ENCODE measurements at regions not wholly inside any gene's neighbourhood (a gene's known extent, or its start where the extent isn't known, plus 50 kb on each side); places are given as distances from the start of the nearest gene placed in this dataset.

DNA sequence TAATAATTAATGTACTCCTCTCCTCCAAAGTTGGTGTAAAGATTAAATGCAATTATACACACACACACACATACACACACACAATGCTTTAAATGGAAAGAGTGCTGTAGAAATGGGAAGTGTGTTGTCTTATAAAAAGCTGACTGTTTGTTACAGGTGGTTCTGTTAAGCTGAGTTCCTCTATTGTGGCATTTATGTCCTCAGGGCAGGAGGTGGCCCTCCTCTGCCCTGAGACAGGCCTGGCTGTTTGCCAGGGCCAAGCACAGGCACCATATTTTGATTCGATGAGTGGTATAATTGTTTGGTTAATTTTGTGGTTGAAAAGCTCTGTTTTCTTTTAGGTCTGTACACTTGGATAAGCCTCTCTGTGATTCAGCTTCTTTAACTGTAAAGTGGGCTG lies 573.9 kb downstream of the KIF4B start (continued):
- TF ChIP-seq, protein P1, sequence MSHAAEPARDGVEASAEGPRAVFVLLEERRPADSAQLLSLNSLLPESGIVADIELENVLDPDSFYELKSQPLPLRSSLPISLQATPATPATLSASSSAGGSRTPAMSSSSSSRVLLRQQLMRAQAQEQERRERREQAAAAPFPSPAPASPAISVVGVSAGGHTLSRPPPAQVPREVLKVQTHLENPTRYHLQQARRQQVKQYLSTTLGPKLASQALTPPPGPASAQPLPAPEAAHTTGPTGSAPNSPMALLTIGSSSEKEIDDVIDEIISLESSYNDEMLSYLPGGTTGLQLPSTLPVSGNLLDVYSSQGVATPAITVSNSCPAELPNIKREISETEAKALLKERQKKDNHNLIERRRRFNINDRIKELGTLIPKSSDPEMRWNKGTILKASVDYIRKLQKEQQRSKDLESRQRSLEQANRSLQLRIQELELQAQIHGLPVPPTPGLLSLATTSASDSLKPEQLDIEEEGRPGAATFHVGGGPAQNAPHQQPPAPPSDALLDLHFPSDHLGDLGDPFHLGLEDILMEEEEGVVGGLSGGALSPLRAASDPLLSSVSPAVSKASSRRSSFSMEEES (CRISPR knock-in tag; IDR thresholded peaks at IDR 0.05): no peak
- TF ChIP-seq TARDBP (IDR thresholded peaks at IDR 0.05) (no peak), ZNF41 (CRISPR knock-in tag; conservative IDR thresholded peaks at IDR 0.05) (no peak)

DNA sequence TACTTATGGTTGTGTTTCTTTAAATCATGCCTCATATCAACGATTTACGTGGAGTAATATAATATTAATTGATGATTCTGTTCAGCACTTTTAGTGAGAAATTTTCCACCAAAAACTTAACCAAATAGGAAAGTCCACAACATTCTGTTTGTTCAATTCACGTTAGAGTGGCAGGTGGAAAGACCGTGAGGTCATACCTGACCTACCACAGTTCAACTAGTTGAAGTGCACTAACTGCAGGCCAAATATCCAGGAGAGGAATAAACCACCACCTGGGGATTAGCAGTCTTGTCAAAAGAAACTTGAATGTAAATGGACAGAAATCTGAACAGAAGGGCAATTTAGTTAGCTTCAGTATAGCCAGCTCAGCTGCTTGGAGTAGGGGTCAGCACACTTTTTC lies 577.7 kb downstream of the KIF4B start:
- WGBS (ENCODE audit: insufficient coverage, low coverage, missing lambda C conversion rate): 0% methylated on average over 4 of the region's 4 CpGs
- BruUV-seq (replicated peaks): no TSS peak
- Histone ChIP-seq H3K27me3 (ENCODE audit: control insufficient read depth in 2 of 2, insufficient read depth in 2 of 2, low read length in 2 of 2) (no peaks in the 10 kb centered on the region), H3K4me1 (replicated peaks in 1 of 2; ENCODE audit: control insufficient read depth in 2 of 2, insufficient read depth in 2 of 2, low read length in 2 of 2) (no peaks in the 10 kb centered on the region; a peak in 1 of 5 replicates), H3K9me3 (replicated peaks; ENCODE audit: control insufficient read depth, insufficient read depth, low read depth, low read length) (no peaks in the 10 kb centered on the region), H3K9me1 (ENCODE audit: control insufficient read depth, insufficient read depth, low read length) (no peaks in the 10 kb centered on the region), H4K20me1 (replicated peaks; ENCODE audit: control insufficient read depth, insufficient read depth, low read length) (no peaks in the 10 kb centered on the region), H3K4me3 (no peak overlapping the region), H3K27ac (ENCODE audit: extremely low read depth, low read depth, low read length) (no peak overlapping the region), H3K4me2 (ENCODE audit: insufficient read depth, low read length) (no peak overlapping the region), H3K36me3 (ENCODE audit: control insufficient read depth, insufficient read depth, low read length) (no peaks in the 10 kb centered on the region), H2AFZ (ENCODE audit: low read depth, low read length) (no peak overlapping the region), H3K9ac (ENCODE audit: insufficient read depth in 1 of 2, low read depth in 2 of 2, low read length in 2 of 2) (no peak overlapping the region), H3K79me2 (ENCODE audit: control insufficient read depth, insufficient read depth, low read length) (no peaks in the 10 kb centered on the region)
- DNase-seq (ENCODE audit: extremely low read depth in 1 of 4, low spot score in 3 of 4) (no peak), FAIRE-seq (no peak), ATAC-seq (no peak)
- CTCF ChIA-PET (ENCODE audit: low intra/inter-chr PET ratio): no interaction called here
- intact Hi-C loops (cut with micrococcal nuclease) (no loop called here), in situ Hi-C loops (cut with MboI) (no loop called here)
- POLR2A ChIA-PET: no interaction called here
- TF ChIP-seq NCOA4 (IDR thresholded peaks at IDR 0.05; ENCODE audit: partially characterized antibody) (no peak), CBFA2T3 (IDR thresholded peaks at IDR 0.05) (no peak), SLC30A9 (CRISPR knock-in tag; IDR thresholded peaks at IDR 0.05) (no peak), SIX5 (IDR thresholded peaks at IDR 0.05; ENCODE audit: borderline replicate concordance in 1 of 2, insufficient read depth in 1 of 2, low read depth in 1 of 2, low read length in 2 of 2) (no peak), IFI16 (CRISPR knock-in tag; IDR thresholded peaks at IDR 0.05) (no peak), ETV6 (IDR thresholded peaks at IDR 0.05; ENCODE audit: borderline replicate concordance in 1 of 2, low read depth in 2 of 2, low read length in 1 of 2) (no peak), ETV6 (CRISPR knock-in tag; IDR thresholded peaks at IDR 0.05; ENCODE audit: borderline replicate concordance) (no peak), BACH1 (tag; IDR thresholded peaks at IDR 0.05) (no peak), CEBPG (CRISPR knock-in tag; IDR thresholded peaks at IDR 0.05) (no peak), CEBPG (tag; conservative IDR thresholded peaks at IDR 0.05 in 1 of 2, IDR thresholded peaks at IDR 0.05 in 1 of 2) (no peak), TGIF2 (CRISPR knock-in tag; IDR thresholded peaks at IDR 0.05) (no peak), ASH1L (IDR thresholded peaks at IDR 0.05; ENCODE audit: borderline replicate concordance, low read depth, partially characterized antibody) (no peak), ARID1B (IDR thresholded peaks at IDR 0.05) (no peak), EP400 (IDR thresholded peaks at IDR 0.05) (no peak), POLR2A (conservative IDR thresholded peaks at IDR 0.05) (no peak)
- TF ChIP-seq, protein P2, sequence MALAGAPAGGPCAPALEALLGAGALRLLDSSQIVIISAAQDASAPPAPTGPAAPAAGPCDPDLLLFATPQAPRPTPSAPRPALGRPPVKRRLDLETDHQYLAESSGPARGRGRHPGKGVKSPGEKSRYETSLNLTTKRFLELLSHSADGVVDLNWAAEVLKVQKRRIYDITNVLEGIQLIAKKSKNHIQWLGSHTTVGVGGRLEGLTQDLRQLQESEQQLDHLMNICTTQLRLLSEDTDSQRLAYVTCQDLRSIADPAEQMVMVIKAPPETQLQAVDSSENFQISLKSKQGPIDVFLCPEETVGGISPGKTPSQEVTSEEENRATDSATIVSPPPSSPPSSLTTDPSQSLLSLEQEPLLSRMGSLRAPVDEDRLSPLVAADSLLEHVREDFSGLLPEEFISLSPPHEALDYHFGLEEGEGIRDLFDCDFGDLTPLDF (CRISPR knock-in tag; IDR thresholded peaks at IDR 0.05): no peak
